IPS DF 4.7 (cell line): ENCODE measurements at regions not wholly inside any gene's neighbourhood (a gene's known extent, or its start where the extent isn't known, plus 50 kb on each side); places are given as distances from the start of the nearest gene placed in this dataset.

ENCODE experiments used
- DNase-seq: peaks from one replicate; pipeline ENCODE4 v3.0.0-alpha.2; 2013; ENCODE audit warnings: low spot score; ENCODE audit errors: extremely low read depth

DNA sequence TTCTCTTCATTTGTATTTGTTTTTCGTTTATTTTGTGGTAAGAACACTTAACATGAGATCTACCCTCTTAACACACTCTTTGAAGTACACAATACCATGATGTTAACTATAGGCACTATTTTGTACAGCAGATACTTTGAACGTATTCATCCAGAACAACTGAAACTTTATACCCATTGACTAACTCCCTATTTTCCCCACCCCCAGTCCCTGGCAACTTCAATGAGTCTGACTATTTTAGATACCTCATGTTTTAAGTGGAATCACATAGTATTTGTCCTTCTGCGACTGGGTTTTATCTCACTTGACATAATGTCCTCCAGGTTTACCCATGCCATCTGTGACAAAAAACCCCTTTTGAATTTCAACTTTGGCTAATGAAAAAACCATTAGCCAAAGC, 356.3 kb upstream of the CDH20 start:
- no peak for DNase-seq

DNA sequence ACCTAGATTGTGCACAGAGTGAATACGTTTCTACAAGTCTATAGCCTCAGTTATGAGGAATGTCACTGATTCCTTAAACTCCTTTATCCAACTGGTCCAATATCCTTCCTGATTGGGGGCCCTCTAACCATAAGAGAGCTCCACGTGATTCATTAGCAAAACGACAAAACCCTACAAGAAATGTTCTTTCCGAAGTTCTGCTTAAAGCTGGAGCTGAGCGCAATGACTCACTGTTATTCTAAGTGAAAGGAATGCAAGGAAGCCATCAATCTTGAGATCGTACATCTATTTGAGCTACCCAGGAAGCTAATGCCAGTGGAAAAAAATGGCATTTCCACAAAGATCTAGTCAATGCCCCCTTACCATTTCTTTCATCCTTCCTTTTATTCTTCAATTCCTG, 354.9 kb upstream of the CDH20 start:
- DNase-seq: no peak

DNA sequence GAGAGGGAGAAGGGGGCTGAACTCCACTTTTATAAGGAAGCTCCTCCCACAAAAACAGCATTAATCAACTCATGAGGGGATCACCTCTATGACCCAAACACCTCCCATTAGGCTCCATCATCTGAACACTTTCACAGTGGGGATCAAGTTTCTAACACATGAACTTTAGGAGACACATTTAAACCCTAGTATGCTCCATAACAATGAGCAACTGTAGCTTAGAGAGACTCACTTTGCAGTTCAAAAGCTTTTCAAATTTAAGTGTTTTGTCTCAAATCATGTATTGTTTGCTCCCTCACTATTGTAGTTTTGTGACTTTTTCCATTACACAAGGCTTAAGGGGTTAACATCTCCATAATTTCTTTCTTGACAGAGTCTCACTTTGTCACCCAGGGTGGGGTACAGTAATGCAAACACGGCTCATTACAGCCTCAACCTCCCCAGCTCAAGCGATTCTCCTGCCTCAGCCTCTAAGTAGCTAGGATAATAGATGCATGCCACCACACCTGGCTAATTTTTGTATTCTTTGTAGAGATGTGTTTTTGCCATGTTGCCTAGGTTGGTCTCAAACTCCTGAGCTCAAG, 352.7 kb upstream of the CDH20 start:
- DNase-seq: peak; percentile 30

- DNase-seq: no peak
These were observed 351.4 kb upstream of the CDH20 start for GRCh38 chr18:60981682-60982328.

- DNase-seq: no peak
These were observed 350.9 kb upstream of the CDH20 start for GRCh38 chr18:60982329-60982695.

GRCh38 chr18:60982928-60983327, 350.3 kb upstream of the CDH20 start:
- no peak for DNase-seq

GRCh38 chr18:60984510-60984909, 348.7 kb upstream of the CDH20 start:
- no peak for DNase-seq

GRCh38 chr18:60987963-60988362, 345.3 kb upstream of the CDH20 start:
- DNase-seq: no peak

GRCh38 chr18:60996326-60996725, 336.9 kb upstream of the CDH20 start:
- DNase-seq: no peak

DNA sequence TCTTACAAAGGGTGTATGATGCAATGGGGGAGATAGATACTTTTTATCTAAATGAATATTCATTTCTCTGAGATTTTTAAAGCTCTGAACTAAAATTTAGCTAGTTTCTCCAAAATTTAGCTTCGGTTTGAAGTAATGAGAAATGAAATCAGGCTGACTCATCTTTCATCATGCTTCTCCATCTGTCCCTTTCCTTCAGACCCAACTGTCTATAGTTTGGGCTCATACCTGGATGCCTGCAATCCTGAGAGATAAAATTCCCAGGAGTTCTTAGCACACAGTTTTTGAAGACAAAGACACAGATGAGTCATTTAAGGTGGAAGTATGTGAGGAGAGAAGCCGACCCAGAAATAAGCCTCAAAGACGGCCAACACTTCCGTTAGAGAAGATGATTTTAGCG, 336.4 kb upstream of the CDH20 start:
- DNase-seq: no peak

DNA sequence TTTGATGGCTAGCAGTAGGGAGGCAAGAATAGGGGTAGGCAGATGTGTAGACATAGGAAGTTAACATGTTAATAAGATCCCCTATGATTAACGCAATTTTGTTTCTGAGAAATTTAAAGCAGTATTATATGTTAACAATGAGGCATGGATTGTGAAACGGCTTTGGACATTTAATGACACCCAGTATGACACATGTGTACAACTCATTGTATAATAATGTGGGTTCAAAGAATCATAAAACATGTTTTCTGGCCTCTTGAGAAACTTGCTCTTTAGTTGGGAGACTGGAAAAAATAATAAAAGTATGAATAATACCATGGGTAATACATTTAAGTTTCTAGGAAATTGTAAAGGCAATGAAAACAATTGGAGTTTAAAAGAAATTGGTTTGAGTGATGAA, 332.1 kb upstream of the CDH20 start:
- no peak for DNase-seq

DNA sequence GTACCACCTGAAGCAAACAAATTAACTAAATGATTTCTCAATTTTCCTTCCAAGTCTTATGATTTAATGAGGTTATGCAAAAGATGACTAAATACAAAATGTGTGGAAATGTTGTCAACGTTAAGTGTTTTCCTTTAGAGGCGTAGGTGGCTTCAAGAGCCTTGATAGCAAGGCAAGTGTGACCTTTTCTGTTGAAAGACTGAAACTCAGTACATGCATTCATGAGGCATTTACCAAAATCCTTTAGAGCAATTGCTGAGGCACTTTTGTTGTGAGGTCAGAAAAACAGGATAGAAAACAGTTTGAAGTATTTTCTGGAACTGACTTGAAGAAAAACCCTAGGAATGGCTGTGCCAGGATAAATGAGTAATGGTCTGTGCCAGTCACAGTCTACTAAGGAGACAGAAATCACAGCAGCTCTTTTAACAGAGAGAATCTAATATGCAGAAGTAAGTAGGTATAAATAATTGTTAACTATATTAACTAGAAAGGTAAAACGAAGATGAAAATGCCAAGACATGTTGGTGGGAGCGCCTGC, 326.5 kb upstream of the CDH20 start:
- DNase-seq: no peak

DNA sequence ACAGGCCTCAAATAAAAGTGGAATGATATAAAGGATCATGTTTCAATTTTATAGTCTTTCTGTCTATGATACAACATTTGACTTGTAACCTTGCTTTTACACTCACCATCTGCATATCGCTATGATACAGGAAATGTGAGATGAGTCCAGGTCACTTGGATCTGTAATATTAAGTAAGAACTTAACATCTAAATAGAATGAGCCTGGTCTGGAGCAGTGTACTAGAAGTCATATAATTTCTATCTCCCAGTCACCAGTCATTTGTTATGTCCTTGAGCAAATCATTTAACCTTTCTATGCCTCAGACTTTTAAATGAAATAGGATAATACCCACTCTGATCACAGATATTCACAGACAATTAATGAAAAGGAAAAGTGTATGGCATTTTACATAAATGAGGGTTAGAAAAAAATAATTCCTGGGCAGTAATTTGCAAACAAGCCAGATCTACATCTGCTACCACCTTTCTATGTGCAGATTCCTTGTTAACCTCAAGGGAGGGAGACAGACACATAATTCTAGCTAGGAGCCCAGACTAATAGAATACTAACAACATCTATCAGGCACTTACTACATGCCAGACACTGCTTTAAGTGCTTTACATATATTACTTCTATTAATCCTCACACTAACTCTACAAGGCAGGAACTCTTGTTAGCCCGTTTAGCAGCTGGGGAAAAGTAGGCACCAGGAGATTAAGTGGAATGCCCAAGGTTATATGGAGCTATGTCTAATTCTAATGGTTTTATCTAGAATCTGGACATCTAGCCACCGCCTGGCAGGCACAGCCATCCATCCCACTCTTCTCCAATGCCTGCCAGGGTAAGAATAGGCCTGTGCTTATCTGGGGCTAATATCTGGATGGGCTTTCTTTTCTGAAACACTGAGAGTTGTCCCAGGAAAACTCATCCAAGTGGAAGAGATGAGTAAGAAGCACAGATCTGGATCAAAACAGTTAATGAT, 313.6 kb upstream of the CDH20 start:
- DNase-seq: no peak

- DNase-seq: no peak
These were observed 307.6 kb upstream of the CDH20 start for GRCh38 chr18:61025596-61025995.

- DNase-seq: no peak
These were observed 301.6 kb upstream of the CDH20 start for GRCh38 chr18:61031626-61032025.

DNA sequence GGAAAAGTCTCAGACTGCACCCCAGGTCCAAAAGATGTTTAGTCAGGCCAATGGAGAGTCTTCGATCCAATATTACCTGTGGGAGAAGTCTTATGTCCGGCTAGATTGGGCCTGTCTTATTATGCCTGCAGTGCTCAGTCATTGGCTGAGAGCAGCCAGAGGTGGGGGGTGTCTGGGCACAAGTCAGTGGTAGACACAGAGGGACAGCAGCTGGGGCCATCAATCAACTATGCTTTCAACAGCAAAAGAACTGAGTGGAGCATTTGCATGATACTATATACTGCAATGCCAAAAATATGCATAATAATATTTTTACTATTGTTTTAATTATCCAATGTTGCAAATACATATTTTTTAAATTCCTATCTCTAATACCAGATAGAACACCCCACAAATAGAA, 298.6 kb upstream of the CDH20 start:
- DNase-seq: no peak

- no peak for DNase-seq
These were observed 294.0 kb upstream of the CDH20 start for GRCh38 chr18:61039251-61039650.

DNA sequence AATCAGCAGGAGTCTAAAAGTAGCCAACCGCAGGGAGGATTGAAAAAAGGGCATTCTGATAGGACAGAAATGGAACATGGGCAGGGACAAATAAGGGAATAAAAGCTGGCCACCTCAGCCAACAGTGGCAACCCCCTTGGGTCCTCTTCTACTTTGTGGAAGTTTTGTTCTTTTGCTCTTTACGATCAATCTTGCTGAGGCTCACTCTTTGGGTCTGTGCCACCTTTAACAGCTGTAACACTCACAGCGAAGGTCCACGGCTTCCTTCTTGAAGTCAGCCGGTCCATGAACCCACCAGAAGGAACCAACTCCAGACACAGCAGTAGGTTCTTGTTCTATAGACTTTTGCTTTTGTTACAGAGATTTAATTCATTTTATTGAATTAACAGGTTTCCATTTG, 285.4 kb upstream of the CDH20 start:
- no peak for DNase-seq

DNA sequence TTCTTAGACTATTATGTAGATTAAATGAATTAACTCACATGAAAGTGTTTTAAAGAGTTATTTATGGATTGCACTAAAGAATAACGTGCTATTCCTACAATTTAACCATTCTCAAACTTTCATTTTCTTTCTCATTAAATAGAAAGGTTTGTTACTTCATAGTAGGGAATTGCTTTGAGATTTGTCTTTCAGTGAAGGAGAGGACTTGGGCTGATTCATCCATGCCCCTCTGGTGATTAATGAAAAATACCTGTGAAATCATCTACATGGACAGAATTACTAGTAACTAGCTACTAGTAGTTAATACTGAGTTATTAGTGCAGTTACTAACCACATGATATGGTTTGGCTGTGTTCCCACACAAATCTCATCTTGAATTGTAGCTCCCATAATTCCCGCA, 275.8 kb upstream of the CDH20 start:
- DNase-seq: no peak

DNA sequence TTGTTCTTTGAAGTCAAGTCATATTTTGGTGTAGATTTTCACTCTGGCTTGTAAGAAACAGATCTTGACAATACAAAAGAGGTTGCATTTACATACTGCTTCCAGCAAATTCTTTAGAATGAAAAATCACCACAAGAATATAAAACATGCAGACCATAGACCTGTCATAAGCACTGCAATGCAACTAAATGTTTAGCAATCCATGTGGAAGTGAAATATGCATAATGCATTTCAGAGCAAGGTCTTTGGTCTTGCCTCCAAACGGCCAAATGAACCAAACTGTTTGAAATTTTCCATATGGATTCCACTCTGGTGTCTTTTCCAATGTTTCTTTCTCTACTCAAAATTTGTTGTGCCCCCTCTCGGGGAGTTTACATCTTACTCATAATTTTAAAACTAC, 271.0 kb upstream of the CDH20 start:
- no peak for DNase-seq

GRCh38 chr18:61064911-61065310, 268.3 kb upstream of the CDH20 start:
- no peak for DNase-seq

DNA sequence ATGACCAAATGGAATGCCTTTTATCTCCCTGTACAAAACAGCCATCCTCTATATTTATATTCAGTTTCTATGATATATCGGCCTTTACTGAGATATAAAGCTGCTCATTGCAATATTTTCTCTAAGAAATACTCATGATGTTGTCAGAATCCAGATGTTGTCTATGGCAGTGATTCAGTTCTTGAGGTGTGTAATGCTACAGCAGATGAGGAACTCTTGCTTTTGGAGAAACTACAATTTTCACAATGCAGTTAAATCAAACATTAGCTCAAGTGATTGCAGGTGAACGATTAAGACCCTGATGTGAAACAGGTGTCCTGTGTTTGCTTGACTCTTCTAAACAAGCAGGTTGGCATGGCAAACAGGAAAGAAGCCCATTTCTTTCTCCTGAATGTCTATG, 256.2 kb upstream of the CDH20 start:
- DNase-seq: no peak
